ENCODE measurements at regions not wholly inside any gene's neighbourhood (a gene's known extent, or its start where the extent isn't known, plus 50 kb on each side); places are given as distances from the start of the nearest gene placed in this dataset.
A peak's percentile ranks its signal among the peaks of the same experiment; 100 is the strongest.

DNA sequence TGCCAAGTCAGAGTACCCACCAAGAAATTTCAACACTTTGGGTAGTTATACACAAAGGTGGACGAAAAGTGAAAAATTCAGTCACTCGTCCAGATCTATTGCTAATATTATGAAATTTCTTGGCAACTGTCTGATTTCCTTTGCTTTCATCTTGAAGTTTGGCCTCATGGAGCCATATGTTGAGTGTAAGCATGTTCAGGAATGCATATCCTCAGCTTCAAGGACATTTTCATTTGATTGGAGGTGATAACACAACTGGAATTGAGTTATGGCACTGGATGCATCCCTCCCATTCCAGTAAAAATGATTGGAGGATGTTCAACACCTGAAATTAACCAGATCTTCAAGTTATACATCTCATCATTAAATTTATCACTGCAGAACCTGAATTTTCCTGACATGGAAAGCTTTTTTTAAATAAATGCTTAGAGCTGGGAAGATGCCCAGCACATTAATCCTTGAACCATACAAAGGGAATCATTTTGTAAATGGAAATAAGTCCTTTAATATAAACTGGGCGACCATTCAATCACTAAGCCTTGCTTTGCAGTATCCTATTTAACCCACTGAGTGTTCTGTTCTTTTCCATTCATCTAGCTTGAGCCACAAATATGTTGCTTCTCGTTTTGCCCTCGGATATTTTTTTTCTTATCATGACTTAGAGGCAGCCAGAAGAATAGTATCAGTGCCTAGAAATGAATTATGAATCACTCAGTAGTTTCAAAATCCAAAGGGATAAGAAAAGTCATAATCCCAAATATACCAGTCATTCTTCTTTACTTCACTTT is 273.7 kb upstream of the PIK3R1 start:
- no peak for DNase-seq (ENCODE audit: low spot score)
- TF ChIP-seq RAD21 (IDR thresholded peaks at IDR 0.05) (no peak), SP1 (IDR thresholded peaks at IDR 0.05) (no peak), EGR1 (IDR thresholded peaks at IDR 0.05; ENCODE audit: low read depth in 2 of 2) (no peak), JUND (IDR thresholded peaks at IDR 0.05) (no peak), FOXA1 (IDR thresholded peaks at IDR 0.05) (no peak), FOXA2 (IDR thresholded peaks at IDR 0.05) (no peak), GABPA (IDR thresholded peaks at IDR 0.05 in 1 of 2, conservative IDR thresholded peaks at IDR 0.05 in 1 of 2) (no peak), ZBTB33 (IDR thresholded peaks at IDR 0.05) (no peak)
- TF ChIP-seq, protein P1, sequence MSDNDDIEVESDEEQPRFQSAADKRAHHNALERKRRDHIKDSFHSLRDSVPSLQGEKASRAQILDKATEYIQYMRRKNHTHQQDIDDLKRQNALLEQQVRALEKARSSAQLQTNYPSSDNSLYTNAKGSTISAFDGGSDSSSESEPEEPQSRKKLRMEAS (IDR thresholded peaks at IDR 0.05): no peak
- TF ChIP-seq, protein P2, sequence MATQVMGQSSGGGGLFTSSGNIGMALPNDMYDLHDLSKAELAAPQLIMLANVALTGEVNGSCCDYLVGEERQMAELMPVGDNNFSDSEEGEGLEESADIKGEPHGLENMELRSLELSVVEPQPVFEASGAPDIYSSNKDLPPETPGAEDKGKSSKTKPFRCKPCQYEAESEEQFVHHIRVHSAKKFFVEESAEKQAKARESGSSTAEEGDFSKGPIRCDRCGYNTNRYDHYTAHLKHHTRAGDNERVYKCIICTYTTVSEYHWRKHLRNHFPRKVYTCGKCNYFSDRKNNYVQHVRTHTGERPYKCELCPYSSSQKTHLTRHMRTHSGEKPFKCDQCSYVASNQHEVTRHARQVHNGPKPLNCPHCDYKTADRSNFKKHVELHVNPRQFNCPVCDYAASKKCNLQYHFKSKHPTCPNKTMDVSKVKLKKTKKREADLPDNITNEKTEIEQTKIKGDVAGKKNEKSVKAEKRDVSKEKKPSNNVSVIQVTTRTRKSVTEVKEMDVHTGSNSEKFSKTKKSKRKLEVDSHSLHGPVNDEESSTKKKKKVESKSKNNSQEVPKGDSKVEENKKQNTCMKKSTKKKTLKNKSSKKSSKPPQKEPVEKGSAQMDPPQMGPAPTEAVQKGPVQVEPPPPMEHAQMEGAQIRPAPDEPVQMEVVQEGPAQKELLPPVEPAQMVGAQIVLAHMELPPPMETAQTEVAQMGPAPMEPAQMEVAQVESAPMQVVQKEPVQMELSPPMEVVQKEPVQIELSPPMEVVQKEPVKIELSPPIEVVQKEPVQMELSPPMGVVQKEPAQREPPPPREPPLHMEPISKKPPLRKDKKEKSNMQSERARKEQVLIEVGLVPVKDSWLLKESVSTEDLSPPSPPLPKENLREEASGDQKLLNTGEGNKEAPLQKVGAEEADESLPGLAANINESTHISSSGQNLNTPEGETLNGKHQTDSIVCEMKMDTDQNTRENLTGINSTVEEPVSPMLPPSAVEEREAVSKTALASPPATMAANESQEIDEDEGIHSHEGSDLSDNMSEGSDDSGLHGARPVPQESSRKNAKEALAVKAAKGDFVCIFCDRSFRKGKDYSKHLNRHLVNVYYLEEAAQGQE (IDR thresholded peaks at IDR 0.05): no peak
- Histone ChIP-seq H3K4me3 (ENCODE audit: low read depth in 1 of 3, low read length in 3 of 3) (no peak overlapping the region), H3K9me3 (ENCODE audit: control insufficient read depth in 4 of 4, low read length in 3 of 4) (no peaks in the 10 kb centered on the region), H3K4me1 (ENCODE audit: control insufficient read depth in 4 of 4, insufficient read depth in 4 of 4, low read length in 3 of 4) (no peaks in the 10 kb centered on the region), H3K36me3 (ENCODE audit: control insufficient read depth in 4 of 4, insufficient read depth in 3 of 4, low read depth in 1 of 4, low read length in 3 of 4) (no peaks in the 10 kb centered on the region), H3K27me3 (ENCODE audit: control insufficient read depth in 4 of 4, insufficient read depth in 4 of 4, low read length in 3 of 4) (no peaks in the 10 kb centered on the region), H3K9ac (ENCODE audit: low read depth in 1 of 2, low read length in 2 of 2) (no peak overlapping the region), H3K27ac (ENCODE audit: low read depth in 1 of 2, low read length in 2 of 2) (no peak overlapping the region)
- WGBS: 73% methylated on average over 5 of the region's 5 CpGs

DNA sequence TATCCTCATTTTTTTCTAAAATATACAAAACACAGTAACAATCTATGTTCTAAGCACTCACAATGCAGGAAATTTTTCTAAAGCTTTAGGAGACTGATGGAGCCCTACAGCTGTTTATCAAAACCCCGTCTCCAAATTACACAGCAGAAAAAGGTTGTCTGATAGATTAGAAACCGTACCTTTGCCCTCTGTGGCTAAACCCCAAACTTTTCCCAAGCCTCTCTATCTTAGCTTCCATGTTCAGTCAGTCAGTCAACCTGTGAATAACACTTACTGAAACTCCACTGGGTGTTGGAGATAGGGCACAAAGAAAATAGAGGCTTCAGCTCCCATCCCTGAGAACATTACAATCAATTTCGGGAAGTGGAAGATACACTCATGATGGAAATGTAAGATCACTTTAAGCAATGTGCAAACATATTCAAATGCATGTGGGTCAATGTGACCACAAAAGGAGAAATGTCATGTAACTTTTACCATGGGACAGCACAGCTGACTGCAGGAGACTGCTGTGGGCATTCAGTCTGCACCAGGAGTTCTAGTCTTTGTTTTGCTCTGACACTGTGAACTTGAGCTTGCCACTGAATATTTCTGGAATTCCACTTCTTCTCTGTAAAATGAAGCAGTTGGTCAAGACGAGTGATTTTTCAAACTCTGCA is 279.5 kb upstream of the PIK3R1 start:
- DNase-seq (ENCODE audit: low spot score): no peak
- Histone ChIP-seq H3K9ac (ENCODE audit: low read depth in 1 of 2, low read length in 2 of 2) (no peak overlapping the region), H3K9me3 (ENCODE audit: control insufficient read depth in 4 of 4, low read length in 3 of 4) (no peaks in the 10 kb centered on the region), H3K27ac (ENCODE audit: low read depth in 1 of 2, low read length in 2 of 2) (no peak overlapping the region), H3K27me3 (ENCODE audit: control insufficient read depth in 4 of 4, insufficient read depth in 4 of 4, low read length in 3 of 4) (no peaks in the 10 kb centered on the region), H3K4me1 (ENCODE audit: control insufficient read depth in 4 of 4, insufficient read depth in 4 of 4, low read length in 3 of 4) (peaks cover 0 to 12% (median 6%) of the 10 kb centered on the region in 4 donors), H3K36me3 (ENCODE audit: control insufficient read depth in 4 of 4, insufficient read depth in 3 of 4, low read depth in 1 of 4, low read length in 3 of 4) (no peaks in the 10 kb centered on the region), H3K4me3 (ENCODE audit: low read depth in 1 of 3, low read length in 3 of 3) (no peak overlapping the region)
- WGBS: 53% methylated on average over 4 of the region's 4 CpGs
- TF ChIP-seq HNF4G (IDR thresholded peaks at IDR 0.05) (peak; percentile 52), SP1 (IDR thresholded peaks at IDR 0.05) (peak; percentile 70), YY1 (IDR thresholded peaks at IDR 0.05) (peak; percentile 65), FOXA2 (IDR thresholded peaks at IDR 0.05) (no peak), TAF1 (conservative IDR thresholded peaks at IDR 0.05) (no peak), GABPA (IDR thresholded peaks at IDR 0.05 in 1 of 2, conservative IDR thresholded peaks at IDR 0.05 in 1 of 2) (no peak), ATF3 (IDR thresholded peaks at IDR 0.05) (no peak), JUND (IDR thresholded peaks at IDR 0.05) (peak in 1 of 2 donors; percentile 30), RAD21 (IDR thresholded peaks at IDR 0.05) (peak; percentile 16 to 20), EGR1 (IDR thresholded peaks at IDR 0.05; ENCODE audit: low read depth in 2 of 2) (no peak), RXRA (IDR thresholded peaks at IDR 0.05) (peak; percentile 33 to 35), HNF4A (conservative IDR thresholded peaks at IDR 0.05) (peak; percentile 69 to 79)
- TF ChIP-seq, protein P2 (IDR thresholded peaks at IDR 0.05): no peak
- TF ChIP-seq, protein P1 (IDR thresholded peaks at IDR 0.05): no peak
- TF ChIP-seq, protein P3, sequence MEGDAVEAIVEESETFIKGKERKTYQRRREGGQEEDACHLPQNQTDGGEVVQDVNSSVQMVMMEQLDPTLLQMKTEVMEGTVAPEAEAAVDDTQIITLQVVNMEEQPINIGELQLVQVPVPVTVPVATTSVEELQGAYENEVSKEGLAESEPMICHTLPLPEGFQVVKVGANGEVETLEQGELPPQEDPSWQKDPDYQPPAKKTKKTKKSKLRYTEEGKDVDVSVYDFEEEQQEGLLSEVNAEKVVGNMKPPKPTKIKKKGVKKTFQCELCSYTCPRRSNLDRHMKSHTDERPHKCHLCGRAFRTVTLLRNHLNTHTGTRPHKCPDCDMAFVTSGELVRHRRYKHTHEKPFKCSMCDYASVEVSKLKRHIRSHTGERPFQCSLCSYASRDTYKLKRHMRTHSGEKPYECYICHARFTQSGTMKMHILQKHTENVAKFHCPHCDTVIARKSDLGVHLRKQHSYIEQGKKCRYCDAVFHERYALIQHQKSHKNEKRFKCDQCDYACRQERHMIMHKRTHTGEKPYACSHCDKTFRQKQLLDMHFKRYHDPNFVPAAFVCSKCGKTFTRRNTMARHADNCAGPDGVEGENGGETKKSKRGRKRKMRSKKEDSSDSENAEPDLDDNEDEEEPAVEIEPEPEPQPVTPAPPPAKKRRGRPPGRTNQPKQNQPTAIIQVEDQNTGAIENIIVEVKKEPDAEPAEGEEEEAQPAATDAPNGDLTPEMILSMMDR (IDR thresholded peaks at IDR 0.05; ENCODE audit: low read depth, low read length, missing input control): no peak

Measured in liver (tissue), 8 donors.